ENCODE measurements at regions not wholly inside any gene's neighbourhood (a gene's known extent, or its start where the extent isn't known, plus 50 kb on each side); places are given as distances from the start of the nearest gene placed in this dataset.

GRCh38 chr7:96786261-96786997, 76.8 kb upstream of the SEM1 start:
- TF ChIP-seq, protein P1, sequence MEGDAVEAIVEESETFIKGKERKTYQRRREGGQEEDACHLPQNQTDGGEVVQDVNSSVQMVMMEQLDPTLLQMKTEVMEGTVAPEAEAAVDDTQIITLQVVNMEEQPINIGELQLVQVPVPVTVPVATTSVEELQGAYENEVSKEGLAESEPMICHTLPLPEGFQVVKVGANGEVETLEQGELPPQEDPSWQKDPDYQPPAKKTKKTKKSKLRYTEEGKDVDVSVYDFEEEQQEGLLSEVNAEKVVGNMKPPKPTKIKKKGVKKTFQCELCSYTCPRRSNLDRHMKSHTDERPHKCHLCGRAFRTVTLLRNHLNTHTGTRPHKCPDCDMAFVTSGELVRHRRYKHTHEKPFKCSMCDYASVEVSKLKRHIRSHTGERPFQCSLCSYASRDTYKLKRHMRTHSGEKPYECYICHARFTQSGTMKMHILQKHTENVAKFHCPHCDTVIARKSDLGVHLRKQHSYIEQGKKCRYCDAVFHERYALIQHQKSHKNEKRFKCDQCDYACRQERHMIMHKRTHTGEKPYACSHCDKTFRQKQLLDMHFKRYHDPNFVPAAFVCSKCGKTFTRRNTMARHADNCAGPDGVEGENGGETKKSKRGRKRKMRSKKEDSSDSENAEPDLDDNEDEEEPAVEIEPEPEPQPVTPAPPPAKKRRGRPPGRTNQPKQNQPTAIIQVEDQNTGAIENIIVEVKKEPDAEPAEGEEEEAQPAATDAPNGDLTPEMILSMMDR (IDR thresholded peaks at IDR 0.05 in 2 of 3, conservative IDR thresholded peaks at IDR 0.05 in 1 of 3; ENCODE audit: control insufficient read depth in 2 of 3, extremely low read depth in 1 of 3, insufficient read depth in 1 of 3, low read depth in 3 of 3, low read length in 3 of 3), result no peak
- TF ChIP-seq ZSCAN29 (IDR thresholded peaks at IDR 0.05) (no peak), POLR2A (IDR thresholded peaks at IDR 0.05; ENCODE audit: low read depth, low read length) (no peak), ATF7 (IDR thresholded peaks at IDR 0.05; ENCODE audit: low read depth) (no peak)

Measured in GM12878 (cell line).